ENCODE measurements at regions not wholly inside any gene's neighbourhood (a gene's known extent, or its start where the extent isn't known, plus 50 kb on each side); places are given as distances from the start of the nearest gene placed in this dataset.

- no peak overlapping the region for H3K4me3 ChIP-seq
- no peak overlapping the region for H3K27ac ChIP-seq
- H3K27ac Mint-ChIP-seq, result no peak overlapping the region
- no peaks in the 10 kb centered on the region for H3K79me2 ChIP-seq (ENCODE audit: low read depth)
- H3K9ac ChIP-seq, result no peak overlapping the region
- H3K27me3 Mint-ChIP-seq (ENCODE audit: insufficient read depth, low read depth), result peaks cover 6% of the 10 kb centered on the region
- no peak for TF ChIP-seq CTCF (IDR thresholded peaks at IDR 0.05)
- no peak for TF ChIP-seq EZH2 (IDR thresholded peaks at IDR 0.05)
- H3K36me3 Mint-ChIP-seq, result no peaks in the 10 kb centered on the region
- H3K9me3 ChIP-seq (ENCODE audit: low read depth), result no peaks in the 10 kb centered on the region
- H3K4me3 Mint-ChIP-seq, result no peak overlapping the region
- peaks cover 17% of the 10 kb centered on the region for H3K27me3 ChIP-seq
- H3K4me2 ChIP-seq, result no peak overlapping the region
- no peaks in the 10 kb centered on the region for H3F3A ChIP-seq (ENCODE audit: low read depth)
- peaks cover 15% of the 10 kb centered on the region for H3K4me1 Mint-ChIP-seq
- peaks cover 11% of the 10 kb centered on the region for H3K4me1 ChIP-seq
- no peak for DNase-seq (ENCODE audit: low spot score)
- H2AFZ ChIP-seq (replicated peaks), result no peak overlapping the region
- peaks cover 2% of the 10 kb centered on the region for H3K9me3 Mint-ChIP-seq
- H4K20me1 ChIP-seq (ENCODE audit: low read depth), result no peaks in the 10 kb centered on the region
- H3K36me3 ChIP-seq, result no peaks in the 10 kb centered on the region
These were observed 145.6 kb upstream of the CDH4 start for GRCh38 chr20:61106438-61106837.

DNA sequence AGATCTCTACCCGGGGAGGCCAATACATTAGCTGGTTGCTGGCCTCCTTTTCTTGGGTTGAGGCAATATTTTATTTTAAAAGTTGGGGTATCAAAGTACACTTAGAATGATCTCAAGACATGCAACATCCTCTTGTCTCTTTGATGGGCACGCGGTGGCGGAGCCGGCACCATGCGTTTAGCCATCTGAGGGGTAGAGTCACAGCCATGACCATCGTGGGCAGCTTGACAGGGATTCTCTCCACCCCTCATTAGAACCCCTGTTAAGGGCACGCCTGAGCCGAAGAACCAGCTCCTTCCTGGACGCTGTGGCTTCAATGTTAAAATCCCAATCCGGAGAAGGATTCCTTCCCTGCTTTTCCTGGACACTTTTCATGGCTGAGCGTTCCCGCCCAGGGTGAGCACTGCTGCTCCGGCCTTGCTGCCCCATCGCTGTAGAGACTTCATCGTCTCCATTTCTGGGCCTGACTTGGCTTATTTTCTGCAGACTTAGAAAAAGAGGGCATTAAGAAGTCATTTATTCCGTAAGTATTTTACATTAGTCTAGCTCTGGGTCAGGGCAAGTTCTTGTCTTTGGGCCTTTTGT, 142.7 kb upstream of the CDH4 start:
- Histone ChIP-seq H3K9me3 (ENCODE audit: low read depth) (no peaks in the 10 kb centered on the region), H3K36me3 (no peaks in the 10 kb centered on the region), H3K4me1 (peaks cover 11% of the 10 kb centered on the region), H3K9ac (no peak overlapping the region), H4K20me1 (ENCODE audit: low read depth) (no peaks in the 10 kb centered on the region), H3K27me3 (peaks cover 8% of the 10 kb centered on the region), H3K79me2 (ENCODE audit: low read depth) (no peaks in the 10 kb centered on the region), H3K4me3 (no peak overlapping the region), H3K27ac (no peak overlapping the region), H3F3A (ENCODE audit: low read depth) (no peaks in the 10 kb centered on the region), H2AFZ (replicated peaks) (no peak overlapping the region), H3K4me2 (no peak overlapping the region)
- Mint-ChIP-seq H3K27ac (no peak overlapping the region), H3K9me3 (peaks cover 2% of the 10 kb centered on the region), H3K27me3 (ENCODE audit: insufficient read depth, low read depth) (peaks cover 4% of the 10 kb centered on the region), H3K36me3 (no peaks in the 10 kb centered on the region), H3K4me1 (peaks cover 15% of the 10 kb centered on the region), H3K4me3 (no peak overlapping the region)
- TF ChIP-seq CTCF (IDR thresholded peaks at IDR 0.05), result no peak
- no peak for TF ChIP-seq EZH2phosphoT487 (IDR thresholded peaks at IDR 0.05)
- no peak for TF ChIP-seq EZH2 (IDR thresholded peaks at IDR 0.05)
- DNase-seq (ENCODE audit: low spot score), result no peak

- Histone ChIP-seq H3K9ac (no peak overlapping the region), H3F3A (ENCODE audit: low read depth) (no peaks in the 10 kb centered on the region), H3K36me3 (no peaks in the 10 kb centered on the region), H3K79me2 (ENCODE audit: low read depth) (no peaks in the 10 kb centered on the region), H3K9me3 (ENCODE audit: low read depth) (no peaks in the 10 kb centered on the region), H2AFZ (replicated peaks) (no peak overlapping the region), H4K20me1 (ENCODE audit: low read depth) (no peaks in the 10 kb centered on the region), H3K4me1 (no peaks in the 10 kb centered on the region), H3K4me3 (no peak overlapping the region), H3K27ac (no peak overlapping the region), H3K4me2 (no peak overlapping the region), H3K27me3 (peaks cover 6% of the 10 kb centered on the region)
- TF ChIP-seq EZH2phosphoT487 (IDR thresholded peaks at IDR 0.05), result no peak
- no peak for TF ChIP-seq EZH2 (IDR thresholded peaks at IDR 0.05)
- TF ChIP-seq CTCF (IDR thresholded peaks at IDR 0.05), result no peak
- Mint-ChIP-seq H3K4me1 (peaks cover 7% of the 10 kb centered on the region), H3K27ac (no peak overlapping the region), H3K36me3 (no peaks in the 10 kb centered on the region), H3K4me3 (no peak overlapping the region), H3K27me3 (ENCODE audit: insufficient read depth, low read depth) (peaks cover 3% of the 10 kb centered on the region), H3K9me3 (no peaks in the 10 kb centered on the region)
- DNase-seq (ENCODE audit: low spot score), result no peak
These were observed 139.5 kb upstream of the CDH4 start for GRCh38 chr20:61112515-61112914.
